HG03159 (cell line): ENCODE measurements at regions not wholly inside any gene's neighbourhood (a gene's known extent, or its start where the extent isn't known, plus 50 kb on each side); places are given as distances from the start of the nearest gene placed in this dataset.
A peak's percentile ranks its signal among the peaks of the same experiment; 100 is the strongest.

Experiments used
- ATAC-seq: cut with Tn5 transposase; IDR thresholded peaks from one replicate; pipeline ENCODE4 v1.9.1; 2021; ENCODE audit warnings: mild to moderate bottlenecking, moderate library complexity; ENCODE audit not compliant: unreplicated experiment

GRCh38 chr6:112786801-112787200 is 439.7 kb downstream of the RFPL4B start:
- no peak for ATAC-seq

GRCh38 chr6:112787371-112787770 is 440.2 kb downstream of the RFPL4B start:
- ATAC-seq = no peak

DNA sequence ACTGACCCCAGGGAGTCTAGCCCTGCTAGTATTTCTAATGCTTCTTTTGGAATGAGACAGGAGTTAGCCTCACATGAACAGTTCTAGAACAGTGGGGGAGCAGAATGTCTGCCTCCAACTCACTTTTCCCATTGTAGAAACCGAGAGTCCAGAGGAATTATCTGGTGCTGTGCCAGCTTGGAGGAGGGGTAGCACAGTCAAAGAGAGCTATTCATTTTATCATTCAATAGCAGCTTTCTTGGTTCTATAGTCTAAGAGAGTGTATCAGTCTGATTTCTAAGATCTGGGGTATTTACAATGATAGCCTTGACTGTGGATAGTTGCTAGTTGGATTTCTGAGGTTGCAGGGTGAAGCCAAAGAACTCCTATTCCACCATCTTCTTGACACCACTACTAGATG is 448.2 kb downstream of the RFPL4B start:
- no peak for ATAC-seq

GRCh38 chr6:112796712-112797111 is 449.6 kb downstream of the RFPL4B start:
- ATAC-seq = no peak

GRCh38 chr6:112799889-112800288 is 452.8 kb downstream of the RFPL4B start:
- ATAC-seq = no peak

GRCh38 chr6:112800439-112800838 is 453.3 kb downstream of the RFPL4B start:
- no peak for ATAC-seq

DNA sequence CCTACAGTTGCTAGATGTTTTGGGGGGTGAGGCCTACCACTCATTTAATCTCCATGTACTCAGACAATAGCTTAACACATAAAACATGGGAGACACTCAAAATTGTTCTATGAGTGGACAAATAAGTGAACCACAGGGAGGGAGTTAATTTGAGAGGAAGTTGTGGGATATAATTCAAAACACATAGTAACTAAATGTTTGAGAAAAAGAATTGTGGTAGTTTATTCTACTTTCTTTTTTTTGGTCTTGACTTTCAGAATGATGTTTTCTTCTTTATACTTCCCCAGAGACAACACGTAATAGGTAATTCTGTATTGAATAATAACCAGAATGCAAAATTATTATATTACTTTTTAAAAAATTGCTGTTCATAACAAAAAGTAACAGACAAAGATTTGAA is 453.8 kb downstream of the RFPL4B start:
- peak; percentile 45 for ATAC-seq

GRCh38 chr6:112801468-112802080 is 454.4 kb downstream of the RFPL4B start:
- ATAC-seq = no peak

- no peak for ATAC-seq
Observed at GRCh38 chr6:112802144-112802543, 455.0 kb downstream of the RFPL4B start.

GRCh38 chr6:112804638-112805330 is 457.7 kb downstream of the RFPL4B start:
- ATAC-seq = no peak

DNA sequence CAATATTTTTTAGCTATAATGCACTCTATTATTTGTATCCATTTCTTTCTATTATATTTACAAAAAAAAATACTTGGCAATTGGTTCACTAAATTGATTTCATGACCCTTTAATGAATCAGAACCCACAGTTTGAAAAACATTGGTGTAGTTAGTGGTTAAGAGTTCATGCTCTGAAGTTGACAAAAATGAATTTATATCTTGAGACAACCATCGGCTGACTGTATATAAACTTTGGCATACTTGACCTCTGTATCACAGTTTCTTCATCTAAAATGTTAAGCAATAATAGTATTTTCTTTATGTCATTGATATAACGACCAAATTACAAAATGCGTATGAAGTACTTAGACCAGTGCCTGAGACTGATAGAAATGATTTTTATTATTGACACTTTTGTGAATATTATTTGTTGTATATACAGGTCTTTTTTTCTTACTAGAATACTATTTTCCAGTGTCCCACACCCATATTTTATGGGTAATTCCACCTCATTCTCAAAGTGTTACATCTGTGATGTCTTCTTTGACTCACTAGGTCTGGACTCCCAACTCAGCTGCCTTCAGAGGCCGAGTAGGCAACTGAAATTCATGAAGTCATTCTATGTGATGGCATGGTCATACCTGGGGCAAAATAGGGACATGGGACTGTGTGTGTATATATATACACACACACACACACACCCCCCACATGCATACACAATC is 459.2 kb downstream of the RFPL4B start:
- ATAC-seq = no peak

DNA sequence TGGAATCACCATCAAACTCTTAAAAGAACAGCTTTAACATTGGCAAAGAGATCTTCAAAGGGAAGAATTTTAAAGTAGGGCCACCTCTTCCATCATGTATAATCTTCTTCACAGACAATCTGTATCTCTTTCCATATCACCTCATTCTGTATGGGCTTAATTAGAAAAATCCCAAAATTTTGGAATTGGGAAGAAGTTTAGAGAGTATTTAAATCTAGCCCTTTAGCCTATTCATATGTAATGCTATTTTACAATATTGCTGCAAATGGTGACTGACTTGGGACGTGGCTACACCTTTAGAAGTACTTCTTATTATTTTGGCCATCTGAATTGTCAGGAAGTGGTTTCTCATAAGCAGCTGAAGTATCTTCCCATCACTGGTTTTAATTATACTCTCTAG is 474.3 kb downstream of the RFPL4B start:
- ATAC-seq = no peak

DNA sequence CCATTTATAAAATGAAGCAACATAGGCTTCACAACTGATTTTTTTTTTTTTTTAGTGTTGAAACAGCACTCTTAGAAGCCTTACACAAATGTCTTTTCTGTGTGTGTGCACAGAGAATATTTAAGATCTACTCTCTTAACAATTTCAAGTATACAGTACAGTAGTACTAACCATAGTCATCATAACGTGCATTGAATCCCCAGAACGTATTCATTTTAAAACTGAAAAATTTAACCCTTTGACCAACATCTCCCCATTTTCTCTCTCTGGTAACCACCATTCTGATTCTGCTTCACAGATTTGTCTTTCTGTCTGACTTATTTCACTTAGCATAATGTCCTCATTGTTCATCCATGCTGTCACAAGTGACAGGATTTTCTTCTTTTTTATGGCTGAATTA is 475.6 kb downstream of the RFPL4B start:
- ATAC-seq = no peak

GRCh38 chr6:112827793-112828192 is 480.7 kb downstream of the RFPL4B start:
- peak; percentile 94 for ATAC-seq

DNA sequence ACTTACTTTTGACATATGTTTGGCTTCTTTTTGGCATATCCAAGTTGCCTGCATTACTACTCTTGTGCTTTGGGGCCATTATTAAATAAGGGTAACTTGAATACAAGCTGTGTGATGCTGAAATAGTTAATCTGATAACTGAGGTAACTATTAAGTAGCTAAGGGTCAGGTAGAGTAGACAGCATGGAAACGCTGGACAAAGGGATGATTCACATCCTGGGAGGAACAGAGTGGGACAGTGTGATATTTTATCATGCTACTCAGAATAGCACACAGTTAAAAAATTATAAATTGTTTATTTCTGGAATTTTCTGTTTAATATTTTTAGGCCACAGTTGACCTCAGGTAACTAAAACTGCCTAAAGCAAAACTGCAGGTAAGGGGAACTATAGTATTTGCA is 483.9 kb downstream of the RFPL4B start:
- no peak for ATAC-seq

DNA sequence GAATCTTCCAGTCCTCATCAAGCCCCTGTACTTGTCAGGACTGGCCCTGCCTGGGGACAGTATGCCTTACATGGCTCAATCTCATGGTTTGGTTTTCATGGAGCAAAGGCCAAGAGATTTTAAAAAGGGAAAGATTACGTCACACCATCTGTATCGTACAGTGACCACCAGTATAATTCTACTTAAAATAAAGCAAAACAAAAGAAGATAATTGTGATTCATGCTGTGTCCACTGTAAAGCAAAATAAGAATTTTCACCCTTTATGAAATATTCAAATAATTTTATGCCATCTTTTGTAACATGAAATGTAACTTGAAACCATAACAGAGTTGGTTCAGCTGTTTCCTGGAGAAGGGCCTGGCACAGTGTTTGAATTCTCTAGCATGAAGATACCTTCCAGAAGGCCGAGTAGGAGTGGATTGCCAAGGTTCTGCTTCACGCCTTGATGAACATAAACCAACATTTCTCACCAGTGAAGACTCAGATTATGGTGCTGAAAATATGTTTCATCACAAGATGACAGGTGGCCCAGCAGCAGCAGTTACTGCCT is 486.5 kb downstream of the RFPL4B start:
- no peak for ATAC-seq

DNA sequence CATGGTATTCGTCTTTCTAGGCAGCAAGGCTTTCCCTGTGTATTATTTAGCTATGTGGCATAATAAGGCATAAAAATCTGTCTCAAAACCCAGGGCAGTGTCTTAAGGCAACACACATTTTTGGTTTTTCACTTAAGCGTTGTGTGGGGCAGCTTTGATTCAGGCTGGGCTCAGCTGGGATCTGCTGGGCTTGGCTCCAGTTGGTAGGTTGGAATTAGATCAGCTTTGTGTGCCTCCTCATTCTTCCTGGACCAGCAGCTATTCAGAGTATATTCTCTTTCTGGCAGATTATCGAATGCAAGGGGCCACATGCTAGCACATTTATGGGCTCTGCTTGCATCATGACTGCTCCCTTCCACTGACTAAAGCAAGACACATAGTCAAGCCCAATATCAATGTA is 487.9 kb downstream of the RFPL4B start:
- ATAC-seq = no peak

DNA sequence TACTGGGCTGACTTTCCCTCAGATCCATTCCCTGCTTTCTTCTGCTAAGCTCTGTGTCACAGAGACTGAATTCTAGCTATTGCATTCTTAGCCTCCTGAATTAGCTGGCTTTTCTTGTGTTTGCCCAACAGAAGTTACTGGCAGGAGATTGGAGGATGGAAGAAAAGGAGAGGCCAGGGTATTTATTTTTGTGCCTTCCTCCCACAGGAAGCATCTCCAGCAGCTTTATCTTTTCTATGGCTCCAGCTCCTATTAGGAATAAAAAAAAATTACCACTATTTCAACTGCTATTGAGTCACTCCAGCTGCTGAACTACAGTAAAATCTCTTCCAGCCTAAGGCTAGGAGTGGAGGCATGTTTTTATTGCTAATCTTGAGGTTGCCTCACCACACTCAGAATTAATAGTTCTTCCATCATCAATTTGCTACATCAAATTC is 492.4 kb downstream of the RFPL4B start:
- ATAC-seq = no peak

DNA sequence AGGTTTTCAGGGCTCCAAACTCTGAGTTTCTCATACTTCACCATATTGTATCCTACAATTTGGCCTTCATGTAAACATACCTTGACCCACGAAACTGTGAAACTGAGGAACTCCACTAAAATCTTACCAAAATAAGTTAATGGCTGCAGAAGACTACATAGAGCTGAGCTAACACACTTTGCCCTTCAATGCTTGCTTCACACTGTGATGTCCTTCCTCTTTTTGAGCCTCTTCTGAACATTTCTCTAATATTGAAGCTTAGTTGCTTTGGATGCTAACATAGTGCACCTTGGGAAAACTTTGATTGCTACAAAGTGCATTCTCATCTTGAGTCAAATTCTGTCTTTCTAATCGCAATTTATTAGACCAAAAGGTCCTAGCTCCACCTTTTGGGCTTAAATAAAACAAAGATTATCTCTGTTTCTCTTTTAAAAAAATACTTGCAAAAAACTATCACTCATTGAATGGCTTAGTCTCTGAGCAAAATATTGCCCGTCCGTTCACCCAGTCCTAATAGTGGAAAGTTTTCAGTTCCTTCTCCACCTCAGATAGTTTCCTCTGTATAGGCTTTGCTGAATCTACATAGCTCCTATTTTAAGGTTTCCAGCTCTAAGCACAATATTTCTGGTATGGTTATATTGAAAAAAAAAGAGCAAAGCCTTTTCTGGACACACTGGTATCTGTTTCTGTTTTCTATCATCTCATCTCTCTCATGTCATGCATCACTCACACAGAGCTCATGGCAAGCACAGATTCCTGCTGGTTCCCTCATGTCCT is 494.6 kb downstream of the RFPL4B start:
- no peak for ATAC-seq

GRCh38 chr6:112842330-112842685 is 495.2 kb downstream of the RFPL4B start:
- no peak for ATAC-seq

- no peak for ATAC-seq
Observed at GRCh38 chr6:112846681-112847080, 499.6 kb downstream of the RFPL4B start.
